Stomach (tissue), 4 donors: ENCODE measurements at regions not wholly inside any gene's neighbourhood (a gene's known extent, or its start where the extent isn't known, plus 50 kb on each side); places are given as distances from the start of the nearest gene placed in this dataset.

Experiments
- CTCF ChIP-seq, 7 experiments: fragments of 450-650 bp in 4 of 7; fragments of 200-600 bp in 3 of 7; sonication (generic) in 3 of 7; IDR thresholded peaks; one replicate each; pipeline ENCODE4 v1.5.1; 2016 to 2019; ENCODE audit warnings: antibody characterized with exemption in 7 of 7, control low read depth in 2 of 7, mild to moderate bottlenecking in 1 of 7
- EP300 ChIP-seq: sonication (generic); formaldehyde crosslinking; IDR thresholded peaks from one replicate; pipeline ENCODE4 v1.6.1; 2017; ENCODE audit warnings: antibody characterized with exemption
- POLR2A ChIP-seq, 4 donors: fragments of 450-650 bp; IDR thresholded peaks; one replicate each; pipeline ENCODE4 v1.6.1; 2016; ENCODE audit warnings: antibody characterized with exemption in 4 of 4, control low read depth in 2 of 4, mild to moderate bottlenecking in 1 of 4, moderate library complexity in 1 of 4
- POLR2AphosphoS5 ChIP-seq, 3 donors: sonication (generic); formaldehyde crosslinking; IDR thresholded peaks; one replicate each; pipeline ENCODE4 v1.6.1; 2016; ENCODE audit warnings: antibody characterized with exemption in 3 of 3

- TF ChIP-seq CTCF (IDR thresholded peaks at IDR 0.05) (no peak), POLR2A (IDR thresholded peaks at IDR 0.05) (no peak), EP300 (no peak), POLR2AphosphoS5 (IDR thresholded peaks at IDR 0.05) (no peak)
Observed at GRCh38 chr6:47106216-47106615, 64.1 kb upstream of the ADGRF1 start.
